Prostate gland (tissue), 2 donors: ENCODE measurements at regions not wholly inside any gene's neighbourhood (a gene's known extent, or its start where the extent isn't known, plus 50 kb on each side); places are given as distances from the start of the nearest gene placed in this dataset.

Experiments
- POLR2A ChIP-seq: fragments of 450-650 bp; IDR thresholded peaks from one replicate; pipeline ENCODE4 v1.6.1; 2016; ENCODE audit warnings: antibody characterized with exemption, mild to moderate bottlenecking
- TF ChIP-seq, protein P1 (sequence below), 4 experiments: fragments of 200-600 bp in 2 of 4; fragments of 450-650 bp in 2 of 4; sonication (generic) in 2 of 4; IDR thresholded peaks; 1 replicate in 3 of 4; 2 replicates in 1 of 4; pipeline ENCODE4 v1.5.1; 2016 to 2019; ENCODE audit warnings: antibody characterized with exemption in 4 of 4, mild to moderate bottlenecking in 2 of 4, moderate library complexity in 2 of 4

DNA sequence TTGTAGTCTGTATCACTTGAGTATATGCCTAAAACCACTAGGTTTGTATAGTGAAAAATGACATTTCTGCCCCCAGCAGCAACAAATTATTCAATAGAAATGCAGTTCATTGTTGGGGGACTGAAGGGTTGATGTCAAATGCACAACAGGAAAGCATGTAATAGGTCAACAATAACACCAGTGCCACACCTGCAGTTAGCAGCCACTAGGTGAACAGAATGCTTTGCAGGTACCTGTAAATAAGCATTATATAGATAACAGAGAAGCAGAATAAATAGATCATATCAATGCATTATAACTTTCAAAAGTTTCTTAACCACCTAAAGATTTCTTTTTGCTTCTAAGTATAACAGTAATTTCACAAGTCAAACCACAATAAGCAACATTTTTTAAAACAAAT lies 435.9 kb upstream of the DMAC1 start:
- TF ChIP-seq, protein P1, sequence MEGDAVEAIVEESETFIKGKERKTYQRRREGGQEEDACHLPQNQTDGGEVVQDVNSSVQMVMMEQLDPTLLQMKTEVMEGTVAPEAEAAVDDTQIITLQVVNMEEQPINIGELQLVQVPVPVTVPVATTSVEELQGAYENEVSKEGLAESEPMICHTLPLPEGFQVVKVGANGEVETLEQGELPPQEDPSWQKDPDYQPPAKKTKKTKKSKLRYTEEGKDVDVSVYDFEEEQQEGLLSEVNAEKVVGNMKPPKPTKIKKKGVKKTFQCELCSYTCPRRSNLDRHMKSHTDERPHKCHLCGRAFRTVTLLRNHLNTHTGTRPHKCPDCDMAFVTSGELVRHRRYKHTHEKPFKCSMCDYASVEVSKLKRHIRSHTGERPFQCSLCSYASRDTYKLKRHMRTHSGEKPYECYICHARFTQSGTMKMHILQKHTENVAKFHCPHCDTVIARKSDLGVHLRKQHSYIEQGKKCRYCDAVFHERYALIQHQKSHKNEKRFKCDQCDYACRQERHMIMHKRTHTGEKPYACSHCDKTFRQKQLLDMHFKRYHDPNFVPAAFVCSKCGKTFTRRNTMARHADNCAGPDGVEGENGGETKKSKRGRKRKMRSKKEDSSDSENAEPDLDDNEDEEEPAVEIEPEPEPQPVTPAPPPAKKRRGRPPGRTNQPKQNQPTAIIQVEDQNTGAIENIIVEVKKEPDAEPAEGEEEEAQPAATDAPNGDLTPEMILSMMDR (IDR thresholded peaks at IDR 0.05), result no peak
- TF ChIP-seq POLR2A, result no peak
